ENCODE measurements at regions not wholly inside any gene's neighbourhood (a gene's known extent, or its start where the extent isn't known, plus 50 kb on each side); places are given as distances from the start of the nearest gene placed in this dataset.
"Not testable (repeated sequence)": the region's sequence is repeated elsewhere in the genome, so short reads cannot be mapped to it uniquely, and the experiment has no call there.

- no peak overlapping the region for H3K4me3 Mint-ChIP-seq (ENCODE audit: unreplicated experiment)
- TF ChIP-seq, protein P1, sequence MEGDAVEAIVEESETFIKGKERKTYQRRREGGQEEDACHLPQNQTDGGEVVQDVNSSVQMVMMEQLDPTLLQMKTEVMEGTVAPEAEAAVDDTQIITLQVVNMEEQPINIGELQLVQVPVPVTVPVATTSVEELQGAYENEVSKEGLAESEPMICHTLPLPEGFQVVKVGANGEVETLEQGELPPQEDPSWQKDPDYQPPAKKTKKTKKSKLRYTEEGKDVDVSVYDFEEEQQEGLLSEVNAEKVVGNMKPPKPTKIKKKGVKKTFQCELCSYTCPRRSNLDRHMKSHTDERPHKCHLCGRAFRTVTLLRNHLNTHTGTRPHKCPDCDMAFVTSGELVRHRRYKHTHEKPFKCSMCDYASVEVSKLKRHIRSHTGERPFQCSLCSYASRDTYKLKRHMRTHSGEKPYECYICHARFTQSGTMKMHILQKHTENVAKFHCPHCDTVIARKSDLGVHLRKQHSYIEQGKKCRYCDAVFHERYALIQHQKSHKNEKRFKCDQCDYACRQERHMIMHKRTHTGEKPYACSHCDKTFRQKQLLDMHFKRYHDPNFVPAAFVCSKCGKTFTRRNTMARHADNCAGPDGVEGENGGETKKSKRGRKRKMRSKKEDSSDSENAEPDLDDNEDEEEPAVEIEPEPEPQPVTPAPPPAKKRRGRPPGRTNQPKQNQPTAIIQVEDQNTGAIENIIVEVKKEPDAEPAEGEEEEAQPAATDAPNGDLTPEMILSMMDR (IDR thresholded peaks at IDR 0.05): no peak
- no peaks in the 10 kb centered on the region for H3K9me3 Mint-ChIP-seq (ENCODE audit: low read depth)
- DNase-seq (ENCODE audit: low spot score): no peak
- peaks cover 11% of the 10 kb centered on the region for H3K27me3 Mint-ChIP-seq (ENCODE audit: low read depth)
- H3K27ac Mint-ChIP-seq (ENCODE audit: unreplicated experiment): no peak overlapping the region
- H3K4me1 Mint-ChIP-seq (ENCODE audit: low read depth): no peaks in the 10 kb centered on the region
- H3K36me3 Mint-ChIP-seq (ENCODE audit: low read depth): no peaks in the 10 kb centered on the region
Measured at GRCh38 chr2:41206004-41206403, 754.1 kb upstream of the SLC8A1 start.

DNA sequence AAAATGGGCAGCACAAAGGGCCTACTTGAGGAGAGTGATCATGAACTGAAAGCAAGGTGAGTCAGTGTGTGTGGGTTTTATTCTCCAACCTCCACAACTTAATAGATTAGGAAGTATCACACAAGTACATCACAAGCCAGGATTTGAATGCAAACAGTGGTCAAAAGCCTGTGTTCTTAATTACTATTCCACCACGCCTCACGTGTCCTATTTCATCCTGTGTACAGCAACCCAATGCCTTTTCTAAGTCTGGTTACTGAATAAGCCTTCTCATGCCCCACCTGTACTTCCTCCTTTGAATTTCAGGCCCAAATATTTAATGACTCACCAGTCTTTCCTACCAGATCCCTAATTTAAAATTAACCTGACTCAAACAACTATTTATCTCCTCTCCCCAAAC lies 755.7 kb upstream of the SLC8A1 start:
- H3K4me3 Mint-ChIP-seq (ENCODE audit: unreplicated experiment): no peak overlapping the region
- TF ChIP-seq, protein P1 (IDR thresholded peaks at IDR 0.05): no peak
- no peak overlapping the region for H3K27ac Mint-ChIP-seq (ENCODE audit: unreplicated experiment)

GRCh38 chr2:41210030-41210429 lies 758.1 kb upstream of the SLC8A1 start:
- not testable (repeated sequence) for H3K27ac Mint-ChIP-seq (ENCODE audit: unreplicated experiment); H3K4me1 Mint-ChIP-seq (ENCODE audit: low read depth); H3K36me3 Mint-ChIP-seq (ENCODE audit: low read depth); H3K27me3 Mint-ChIP-seq (ENCODE audit: low read depth); H3K9me3 Mint-ChIP-seq (ENCODE audit: low read depth); H3K4me3 Mint-ChIP-seq (ENCODE audit: unreplicated experiment); DNase-seq (ENCODE audit: low spot score)

More for the DNA sequence above, 755.7 kb upstream of the SLC8A1 start:
- Mint-ChIP-seq H3K4me1 (ENCODE audit: low read depth) (no peaks in the 10 kb centered on the region), H3K9me3 (ENCODE audit: low read depth) (no peaks in the 10 kb centered on the region), H3K27me3 (ENCODE audit: low read depth) (peaks cover 5% of the 10 kb centered on the region), H3K36me3 (ENCODE audit: low read depth) (no peaks in the 10 kb centered on the region)
- DNase-seq (ENCODE audit: low spot score): no peak

GRCh38 chr2:41216978-41217377 lies 765.1 kb upstream of the SLC8A1 start:
- peaks cover 19% of the 10 kb centered on the region for H3K9me3 Mint-ChIP-seq (ENCODE audit: low read depth)
- H3K27me3 Mint-ChIP-seq (ENCODE audit: low read depth): peaks cover 11% of the 10 kb centered on the region
- no peak overlapping the region for H3K27ac Mint-ChIP-seq (ENCODE audit: unreplicated experiment)
- TF ChIP-seq, protein P1 (IDR thresholded peaks at IDR 0.05): no peak
- H3K4me3 Mint-ChIP-seq (ENCODE audit: unreplicated experiment): no peak overlapping the region
- no peak for DNase-seq (ENCODE audit: low spot score)
- H3K36me3 Mint-ChIP-seq (ENCODE audit: low read depth): no peaks in the 10 kb centered on the region
- H3K4me1 Mint-ChIP-seq (ENCODE audit: low read depth): no peaks in the 10 kb centered on the region

DNA sequence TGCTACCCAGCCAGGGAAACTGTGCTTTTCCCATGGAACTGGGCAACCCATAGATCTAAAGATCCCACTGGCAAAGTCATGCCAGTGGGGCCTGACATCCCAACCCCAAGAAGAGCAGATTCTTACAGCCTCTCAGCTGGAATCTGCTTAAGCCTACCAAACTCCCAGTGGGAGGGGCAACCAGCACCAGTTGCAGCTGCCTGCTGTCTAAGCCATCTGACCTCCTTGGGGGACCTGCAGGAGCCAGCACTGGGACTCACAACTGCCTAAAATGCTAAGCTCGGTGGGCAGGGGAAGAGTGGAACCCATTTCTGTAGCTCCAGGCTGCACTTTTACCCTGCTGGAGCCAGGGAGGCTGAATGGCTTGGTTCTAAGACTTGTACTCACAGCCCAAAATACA lies 770.7 kb upstream of the SLC8A1 start:
- Mint-ChIP-seq H3K27me3 (ENCODE audit: low read depth) (peaks cover 3% of the 10 kb centered on the region), H3K9me3 (ENCODE audit: low read depth) (peaks cover 8% of the 10 kb centered on the region), H3K4me1 (ENCODE audit: low read depth) (no peaks in the 10 kb centered on the region), H3K27ac (ENCODE audit: unreplicated experiment) (no peak overlapping the region), H3K36me3 (ENCODE audit: low read depth) (no peaks in the 10 kb centered on the region), H3K4me3 (ENCODE audit: unreplicated experiment) (no peak overlapping the region)
- no peak for DNase-seq (ENCODE audit: low spot score)
- TF ChIP-seq, protein P1 (IDR thresholded peaks at IDR 0.05): no peak

DNA sequence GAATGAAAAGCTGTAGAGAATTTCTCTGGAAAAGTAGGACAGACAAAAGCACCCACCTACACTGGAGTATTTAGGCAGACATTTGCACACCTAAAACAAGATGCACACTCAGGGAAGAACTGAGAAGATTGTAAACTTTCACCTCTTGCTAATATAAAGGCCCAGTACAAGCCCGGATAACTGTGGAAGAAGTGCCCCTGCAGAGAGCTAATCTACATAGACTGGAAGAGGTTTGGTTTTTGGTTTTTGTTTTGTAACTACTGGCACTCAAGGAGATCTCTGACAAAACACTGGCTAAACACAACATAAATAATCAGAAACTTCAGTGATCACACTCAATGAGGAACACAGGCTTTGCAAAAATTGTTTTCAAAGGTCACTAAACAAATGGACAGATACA lies 782.2 kb upstream of the SLC8A1 start:
- H3K4me1 Mint-ChIP-seq (ENCODE audit: low read depth): no peaks in the 10 kb centered on the region
- no peak overlapping the region for H3K27ac Mint-ChIP-seq (ENCODE audit: unreplicated experiment)
- DNase-seq (ENCODE audit: low spot score): no peak
- TF ChIP-seq, protein P1 (IDR thresholded peaks at IDR 0.05): no peak
- peaks cover 12% of the 10 kb centered on the region for H3K27me3 Mint-ChIP-seq (ENCODE audit: low read depth)
- H3K9me3 Mint-ChIP-seq (ENCODE audit: low read depth): peaks cover 25% of the 10 kb centered on the region
- no peaks in the 10 kb centered on the region for H3K36me3 Mint-ChIP-seq (ENCODE audit: low read depth)
- H3K4me3 Mint-ChIP-seq (ENCODE audit: unreplicated experiment): no peak overlapping the region

Data from chondrocyte (in vitro differentiated cells).